Mesendoderm (in vitro differentiated cells): ENCODE measurements at regions not wholly inside any gene's neighbourhood (a gene's known extent, or its start where the extent isn't known, plus 50 kb on each side); places are given as distances from the start of the nearest gene placed in this dataset.

Experiments used
- DNase-seq: peaks from one replicate; pipeline ENCODE4 v3.0.0; 2013
- H2AK5ac ChIP-seq: 2 replicates; pipeline ENCODE4 v1.6.1; 2013; ENCODE audit warnings: low read length, inconsistent platforms
- H2BK120ac ChIP-seq: 2 replicates; pipeline ENCODE4 v1.6.1; 2013; ENCODE audit warnings: low read depth, mild to moderate bottlenecking, low read length, moderate library complexity, mixed read lengths
- H2BK15ac ChIP-seq: replicated peaks from 2 replicates; pipeline ENCODE4 v1.6.1; 2013; ENCODE audit warnings: low read depth, mild to moderate bottlenecking, moderate library complexity
- H2BK5ac ChIP-seq: 2 replicates; pipeline ENCODE4 v1.6.1; 2013; ENCODE audit warnings: low read length, inconsistent platforms
- H3K18ac ChIP-seq: 2 replicates; pipeline ENCODE4 v1.6.1; 2013; ENCODE audit warnings: mild to moderate bottlenecking, low read length, mixed read lengths
- H3K23ac ChIP-seq: one replicate; pipeline ENCODE4 v1.6.1; 2013; ENCODE audit warnings: low read length
- H3K27ac ChIP-seq: 2 replicates; pipeline ENCODE4 v1.5.1; 2013; ENCODE audit warnings: low read depth, mild to moderate bottlenecking, inconsistent platforms, low read length, moderate library complexity
- H3K27me3 ChIP-seq: 2 replicates; pipeline ENCODE4 v1.6.1; 2013; ENCODE audit warnings: low read length, control low read depth, mild to moderate bottlenecking, inconsistent platforms; ENCODE audit not compliant: insufficient read depth, poor library complexity
- H3K36me3 ChIP-seq: 2 replicates; pipeline ENCODE4 v1.6.1; 2013; ENCODE audit warnings: low read length, inconsistent platforms; ENCODE audit not compliant: control insufficient read depth, insufficient read depth
- H3K4ac ChIP-seq: one replicate; pipeline ENCODE4 v1.6.1; 2013; ENCODE audit warnings: low read depth, mild to moderate bottlenecking, low read length, moderate library complexity
- H3K4me1 ChIP-seq: 2 replicates; pipeline ENCODE4 v1.6.1; 2013; ENCODE audit warnings: low read depth, low read length, inconsistent platforms; ENCODE audit not compliant: control insufficient read depth
- H3K4me2 ChIP-seq: 2 replicates; pipeline ENCODE4 v1.6.1; 2013; ENCODE audit warnings: low read length
- H3K4me3 ChIP-seq: 2 replicates; pipeline ENCODE4 v1.5.1; 2013; ENCODE audit warnings: mild to moderate bottlenecking, low read length
- H3K56ac ChIP-seq: one replicate; pipeline ENCODE4 v1.6.1; 2013; ENCODE audit warnings: low read length
- H3K79me1 ChIP-seq: 2 replicates; pipeline ENCODE4 v1.6.1; 2013; ENCODE audit warnings: low read length, inconsistent platforms
- H3K79me2 ChIP-seq: 2 replicates; pipeline ENCODE4 v1.6.1; 2013; ENCODE audit warnings: mild to moderate bottlenecking, low read length; ENCODE audit not compliant: control insufficient read depth, insufficient read depth
- H3K9ac ChIP-seq: 2 replicates; pipeline ENCODE4 v1.6.1; 2013; ENCODE audit warnings: low read length, inconsistent platforms
- H4K5ac ChIP-seq: one replicate; pipeline ENCODE4 v1.6.1; 2013; ENCODE audit warnings: low read length
- H4K8ac ChIP-seq: one replicate; pipeline ENCODE4 v1.6.1; 2013; ENCODE audit warnings: low read depth, mild to moderate bottlenecking, control low read depth, low read length, moderate library complexity
- WGBS: extraction: QIAGEN DNeasy Blood & Tissue Kit; methylation state at CpG from one replicate; pipeline ENCODE4 v1.1.7; 2013; ENCODE audit warnings: low lambda C conversion rate, missing lambda C conversion rate; ENCODE audit not compliant: insufficient coverage; ENCODE audit errors: extremely low coverage; 5-methylcytosine and 5-hydroxymethylcytosine counted together

DNA sequence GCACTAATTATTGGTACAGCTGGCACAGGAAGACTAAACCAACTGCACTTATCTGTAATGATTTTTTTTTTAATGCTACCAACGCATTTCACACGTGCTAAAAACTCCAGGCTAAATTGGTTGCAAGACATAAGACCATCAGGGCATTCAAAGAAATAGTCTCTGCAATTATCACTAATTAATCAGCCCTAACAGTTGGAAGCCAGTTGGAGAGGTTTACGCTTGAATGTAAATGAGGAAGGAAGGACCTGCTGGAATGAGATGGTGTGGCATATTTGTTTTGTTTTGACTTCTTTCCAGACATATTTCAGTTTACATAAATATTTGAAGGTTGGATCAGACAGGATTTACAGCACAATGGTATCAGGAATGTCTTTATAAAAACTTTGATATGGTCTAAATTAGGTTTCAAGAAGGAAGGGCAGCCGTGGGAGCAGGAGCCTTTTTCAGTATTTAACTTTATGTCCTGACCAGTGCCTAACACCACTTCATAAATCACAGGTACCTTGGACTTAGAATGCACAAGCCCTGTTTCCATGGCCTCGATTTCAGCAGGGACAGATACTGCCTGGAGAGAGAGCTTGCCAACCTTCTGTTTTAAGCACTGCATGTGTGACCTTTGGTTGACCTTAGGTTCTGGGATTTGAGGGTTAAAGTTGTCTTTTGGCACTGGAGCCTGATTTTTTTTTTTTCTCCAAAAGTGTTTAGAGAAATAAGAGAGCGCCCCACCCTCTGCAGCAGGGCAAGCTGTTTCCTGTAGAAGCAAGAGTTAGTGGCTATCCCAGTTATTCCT, 199.8 kb upstream of the MAP3K1 start:
- Histone ChIP-seq H2BK15ac (no peak overlapping the region), H3K4me1 (peaks cover 2% of the 10 kb centered on the region), H4K5ac (no peak overlapping the region), H3K4me3 (no peak overlapping the region), H3K36me3 (no peaks in the 10 kb centered on the region), H3K79me2 (no peaks in the 10 kb centered on the region), H3K79me1 (no peaks in the 10 kb centered on the region), H3K27ac (no peak overlapping the region), H2BK120ac (no peak overlapping the region), H3K56ac (no peak overlapping the region), H3K9ac (no peak overlapping the region), H3K4ac (no peak overlapping the region), H3K18ac (no peak overlapping the region), H3K27me3 (no peaks in the 10 kb centered on the region), H3K23ac (no peak overlapping the region), H3K4me2 (no peak overlapping the region), H4K8ac (no peak overlapping the region), H2BK5ac (no peak overlapping the region), H2AK5ac (no peak overlapping the region)
- no CpG with 5 or more reads among the region's 6 CpGs for WGBS
- DNase-seq = no peak

DNA sequence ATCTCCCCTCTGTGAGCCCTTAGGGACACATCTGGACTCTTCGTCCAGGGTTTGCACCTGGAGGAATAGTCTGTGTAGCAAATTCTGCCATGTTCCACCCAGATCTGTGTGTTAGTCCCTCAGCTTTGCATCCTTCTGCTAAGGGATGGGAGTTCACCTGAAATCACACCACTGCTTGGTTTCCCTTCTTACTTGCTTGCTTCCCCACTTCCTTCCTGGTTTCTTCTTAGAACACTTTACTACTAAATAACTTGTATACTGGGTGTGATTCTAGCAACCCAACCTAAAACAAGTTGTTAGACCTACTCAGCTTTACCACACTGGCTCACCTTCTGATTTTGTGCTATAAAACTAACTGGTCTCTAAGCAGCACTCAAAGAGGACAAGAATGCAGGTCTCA, 202.6 kb upstream of the MAP3K1 start:
- no peak overlapping the region for H2BK15ac ChIP-seq
- no peak overlapping the region for H3K9ac ChIP-seq
- no peak overlapping the region for H3K23ac ChIP-seq
- no peak overlapping the region for H3K56ac ChIP-seq
- no peak overlapping the region for H4K5ac ChIP-seq
- DNase-seq = no peak
- H3K4ac ChIP-seq = no peak overlapping the region
- H4K8ac ChIP-seq = no peak overlapping the region
- WGBS = no CpG with 5 or more reads among the region's 1 CpG
- H2BK120ac ChIP-seq = no peak overlapping the region
- no peak overlapping the region for H3K4me3 ChIP-seq
- no peaks in the 10 kb centered on the region for H3K79me1 ChIP-seq
- H2AK5ac ChIP-seq = no peak overlapping the region
- H3K79me2 ChIP-seq = no peaks in the 10 kb centered on the region
- no peaks in the 10 kb centered on the region for H3K36me3 ChIP-seq
- H3K4me2 ChIP-seq = no peak overlapping the region
- no peak overlapping the region for H3K18ac ChIP-seq
- H3K27me3 ChIP-seq = no peaks in the 10 kb centered on the region
- no peak overlapping the region for H2BK5ac ChIP-seq
- H3K4me1 ChIP-seq = peaks cover 4% of the 10 kb centered on the region
- no peak overlapping the region for H3K27ac ChIP-seq

DNA sequence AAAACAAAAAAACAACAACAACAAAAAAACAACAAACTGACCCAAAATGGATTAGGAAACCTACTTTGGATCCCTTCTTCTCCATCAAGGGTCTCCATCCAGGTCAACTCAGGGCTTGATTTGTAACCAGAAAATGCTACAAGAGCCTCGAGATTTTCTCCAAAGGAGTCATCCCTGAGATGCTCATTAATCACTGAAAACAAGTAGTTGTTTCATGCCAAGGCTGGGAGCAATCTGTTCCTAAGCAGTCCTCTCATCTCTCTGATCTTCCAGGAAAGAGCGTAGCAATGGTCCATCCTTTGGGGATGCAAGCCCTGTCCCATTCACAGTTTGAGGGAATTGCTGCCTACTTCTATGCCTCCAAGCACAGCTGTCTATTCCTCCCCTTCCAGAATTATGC, 203.0 kb upstream of the MAP3K1 start:
- no peak overlapping the region for H3K27ac ChIP-seq
- no peaks in the 10 kb centered on the region for H3K36me3 ChIP-seq
- H3K4me3 ChIP-seq = no peak overlapping the region
- H2BK5ac ChIP-seq = no peak overlapping the region
- H3K56ac ChIP-seq = no peak overlapping the region
- no peak overlapping the region for H4K5ac ChIP-seq
- no peak overlapping the region for H3K4me2 ChIP-seq
- no CpG with 5 or more reads among the region's 2 CpGs for WGBS
- H3K27me3 ChIP-seq = no peaks in the 10 kb centered on the region
- no peak overlapping the region for H3K18ac ChIP-seq
- peaks cover 4% of the 10 kb centered on the region for H3K4me1 ChIP-seq
- H3K4ac ChIP-seq = no peak overlapping the region
- no peak for DNase-seq
- H3K79me2 ChIP-seq = no peaks in the 10 kb centered on the region
- H4K8ac ChIP-seq = no peak overlapping the region
- H2AK5ac ChIP-seq = no peak overlapping the region
- no peak overlapping the region for H2BK15ac ChIP-seq
- no peak overlapping the region for H3K9ac ChIP-seq
- no peaks in the 10 kb centered on the region for H3K79me1 ChIP-seq
- no peak overlapping the region for H2BK120ac ChIP-seq
- H3K23ac ChIP-seq = no peak overlapping the region

DNA sequence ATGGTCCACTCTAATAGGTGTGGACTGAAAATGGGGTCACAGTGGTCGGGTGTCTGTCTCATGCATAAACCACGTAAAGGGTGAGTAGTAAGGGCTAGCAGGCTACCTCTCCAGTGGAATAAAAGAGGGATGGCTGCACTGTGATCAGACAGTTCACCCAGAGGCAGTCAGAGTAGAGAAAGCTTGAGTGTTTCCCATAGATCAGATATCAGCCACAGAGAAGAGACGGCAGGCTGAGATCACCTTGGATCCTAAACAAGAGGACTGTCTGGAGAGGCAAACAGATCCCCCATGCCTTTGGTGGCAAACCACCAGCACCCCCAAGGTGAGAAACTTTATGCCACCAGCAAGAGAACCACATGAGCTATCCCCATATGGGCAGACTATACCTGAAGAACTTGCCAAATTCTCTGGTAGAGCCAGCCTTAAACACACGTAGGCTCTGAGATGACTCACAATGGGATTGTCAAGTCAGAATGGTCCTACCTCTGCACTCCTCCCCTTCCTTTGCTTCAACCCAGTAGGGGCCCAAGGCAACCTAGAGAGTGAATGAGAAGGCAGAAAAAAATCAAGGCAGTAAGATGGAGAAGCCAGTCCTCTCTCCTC, 205.2 kb upstream of the MAP3K1 start:
- Histone ChIP-seq H3K4me1 (peaks cover 5% of the 10 kb centered on the region), H3K36me3 (no peaks in the 10 kb centered on the region), H3K18ac (no peak overlapping the region), H3K56ac (no peak overlapping the region), H2BK120ac (no peak overlapping the region), H3K4ac (no peak overlapping the region), H3K9ac (no peak overlapping the region), H4K8ac (no peak overlapping the region), H3K4me3 (no peak overlapping the region), H3K27ac (peak overlapping the region; percentile 6), H3K79me1 (no peaks in the 10 kb centered on the region), H3K4me2 (no peak overlapping the region), H3K27me3 (no peaks in the 10 kb centered on the region), H2BK15ac (no peak overlapping the region), H3K23ac (no peak overlapping the region), H2AK5ac (no peak overlapping the region), H3K79me2 (no peaks in the 10 kb centered on the region), H4K5ac (no peak overlapping the region), H2BK5ac (no peak overlapping the region)
- no CpG with 5 or more reads among the region's 4 CpGs for WGBS
- DNase-seq = peak; percentile 53

DNA sequence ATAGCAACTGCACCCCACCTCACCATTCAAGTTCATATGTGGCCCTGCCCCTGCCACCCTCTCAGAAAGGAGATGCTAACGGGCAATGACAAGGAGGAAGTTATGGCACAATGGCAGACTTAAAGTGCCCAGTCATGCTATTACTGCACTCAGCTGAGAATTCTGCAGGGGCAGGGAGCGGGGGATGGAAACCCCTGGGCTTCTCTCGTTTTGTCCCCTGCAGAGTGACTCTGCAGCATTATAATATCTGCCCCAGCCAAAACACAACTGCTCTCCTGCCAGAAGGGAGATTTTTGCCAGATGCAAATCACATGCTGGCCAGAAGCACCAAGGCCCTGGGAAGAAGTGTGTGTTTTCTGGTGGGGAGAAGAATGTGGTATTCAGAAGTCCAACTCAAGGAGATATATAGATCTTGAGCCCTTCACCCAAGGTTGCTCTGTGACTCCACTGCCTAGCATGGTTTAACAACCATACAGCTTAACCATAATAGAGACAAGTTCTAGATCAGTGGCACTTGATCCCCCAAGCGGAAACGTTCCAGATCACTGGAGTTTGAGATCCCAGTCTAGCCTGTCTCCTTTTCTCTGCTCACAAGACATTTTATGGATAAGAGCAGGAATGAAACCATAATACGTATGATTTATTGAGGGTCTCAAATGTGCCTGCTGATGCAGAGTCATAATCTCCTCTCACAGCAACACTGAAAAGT, 207.0 kb upstream of the MAP3K1 start:
- Histone ChIP-seq H2BK15ac (peak overlapping the region; percentile 13), H3K56ac (peak overlapping the region; percentile 9), H3K4me3 (no peak overlapping the region), H2BK5ac (no peak overlapping the region), H4K5ac (no peak overlapping the region), H3K27ac (peak overlapping the region; percentile 57), H3K4me2 (no peak overlapping the region), H4K8ac (no peak overlapping the region), H3K4ac (peak overlapping the region; percentile 76), H3K4me1 (peaks cover 4% of the 10 kb centered on the region), H3K18ac (peak overlapping the region; percentile 70), H3K9ac (no peak overlapping the region), H3K23ac (no peak overlapping the region), H2BK120ac (no peak overlapping the region), H3K79me2 (no peaks in the 10 kb centered on the region), H3K79me1 (no peaks in the 10 kb centered on the region), H2AK5ac (no peak overlapping the region), H3K36me3 (no peaks in the 10 kb centered on the region), H3K27me3 (no peaks in the 10 kb centered on the region)
- WGBS = no CpG with 5 or more reads among the region's 6 CpGs
- DNase-seq = peak; percentile 64
